HUDEP-2 (cell line): ENCODE measurements at regions not wholly inside any gene's neighbourhood (a gene's known extent, or its start where the extent isn't known, plus 50 kb on each side); places are given as distances from the start of the nearest gene placed in this dataset.
A peak's percentile ranks its signal among the peaks of the same experiment; 100 is the strongest.
"Not testable (repeated sequence)": the region's sequence is repeated elsewhere in the genome, so short reads cannot be mapped to it uniquely, and the experiment has no call there.

Experiments used
- DNase-seq, 76 experiments: peaks; one replicate each; lab custom pipeline; 2025; ENCODE audit not compliant: unreplicated experiment in 76 of 76; lab: John Stamatoyannopoulos, UW

DNA sequence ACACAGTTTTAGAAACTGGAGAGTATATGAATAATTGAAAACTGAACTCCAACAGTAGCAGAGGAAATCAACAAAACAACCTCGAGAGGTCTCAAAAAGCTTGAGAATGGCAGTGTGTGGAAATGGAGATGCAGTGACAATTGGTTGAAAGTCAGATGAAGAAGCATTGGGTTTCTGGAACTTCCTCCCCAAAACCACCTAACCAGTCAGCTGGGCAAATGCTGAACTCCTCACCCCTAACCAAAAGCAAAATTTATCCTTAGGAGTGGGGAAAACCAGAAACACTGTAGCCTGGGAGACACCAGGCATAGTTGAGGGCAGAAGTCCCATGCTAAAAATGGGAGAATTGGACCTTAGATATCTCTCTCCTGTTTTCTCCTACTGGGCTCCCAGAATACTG lies 109.9 kb downstream of the TANC2 start:
- DNase-seq = no peak

DNA sequence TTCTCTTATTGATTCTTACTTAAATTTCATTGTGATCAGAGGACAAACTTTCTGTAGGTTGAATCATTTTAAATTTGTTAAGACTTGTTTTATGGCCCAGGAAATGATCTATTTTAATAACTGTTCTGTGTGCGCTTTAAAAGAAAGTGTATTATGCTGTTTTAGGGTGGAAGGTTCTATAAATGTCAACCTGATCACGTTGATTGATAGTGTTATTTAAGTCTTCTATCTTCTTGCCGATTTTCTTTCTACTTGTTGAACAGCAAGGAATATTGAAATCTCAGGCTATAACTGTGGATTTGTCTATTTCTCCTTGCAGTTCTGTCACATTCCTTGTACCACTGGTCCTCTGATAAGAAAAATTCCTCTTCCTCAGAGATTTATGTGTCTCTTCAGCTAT lies 112.7 kb downstream of the TANC2 start:
- no peak for DNase-seq

DNA sequence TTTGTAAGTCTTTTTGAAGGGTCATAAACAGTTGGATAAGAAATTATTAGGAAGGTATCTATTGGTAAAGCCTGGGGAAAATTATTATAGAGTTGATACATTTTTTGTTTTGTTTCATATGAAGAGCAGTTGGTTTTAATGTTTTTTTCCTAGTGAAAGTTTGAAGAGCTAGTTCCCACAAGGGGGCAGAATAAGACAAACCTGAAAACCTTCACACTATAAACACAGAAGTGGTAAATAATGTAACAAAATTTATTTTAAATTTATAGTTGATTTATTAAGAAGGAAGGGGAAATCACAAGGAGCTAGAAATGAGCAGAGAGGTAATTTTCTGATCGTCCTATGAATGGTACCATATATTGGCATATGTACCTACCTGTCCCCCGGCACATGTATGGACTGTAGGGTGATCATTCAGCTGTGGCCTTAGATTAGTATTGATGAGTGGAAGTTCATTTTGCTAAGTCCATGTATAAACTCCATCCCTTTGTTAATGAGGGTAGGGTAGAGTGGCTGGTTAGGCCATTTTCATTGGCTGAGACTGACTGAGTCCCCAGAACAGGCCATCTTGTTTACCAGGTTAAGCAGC lies 116.3 kb downstream of the TANC2 start:
- DNase-seq = peak in 5 of 76 experiments; percentile 4 to 22 (median 6)

DNA sequence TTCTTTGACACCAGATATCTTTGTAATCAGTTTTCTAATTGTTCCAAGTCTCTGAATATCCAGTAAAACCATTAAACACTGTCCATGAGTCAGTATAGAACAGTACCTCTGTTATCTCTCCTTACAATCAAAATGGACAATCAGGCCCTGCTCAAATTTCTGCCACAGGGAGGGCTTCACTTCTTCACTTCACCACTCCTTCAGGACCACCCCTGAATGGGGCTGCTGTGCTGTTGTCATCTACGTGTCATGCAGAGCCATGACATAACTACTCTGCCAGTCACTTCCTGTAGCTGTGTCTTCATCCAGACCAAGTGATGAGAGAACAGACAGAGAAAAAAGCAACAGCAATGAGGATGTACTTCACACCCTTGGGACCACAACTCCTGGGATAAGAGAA lies 116.9 kb downstream of the TANC2 start:
- DNase-seq = no peak

DNA sequence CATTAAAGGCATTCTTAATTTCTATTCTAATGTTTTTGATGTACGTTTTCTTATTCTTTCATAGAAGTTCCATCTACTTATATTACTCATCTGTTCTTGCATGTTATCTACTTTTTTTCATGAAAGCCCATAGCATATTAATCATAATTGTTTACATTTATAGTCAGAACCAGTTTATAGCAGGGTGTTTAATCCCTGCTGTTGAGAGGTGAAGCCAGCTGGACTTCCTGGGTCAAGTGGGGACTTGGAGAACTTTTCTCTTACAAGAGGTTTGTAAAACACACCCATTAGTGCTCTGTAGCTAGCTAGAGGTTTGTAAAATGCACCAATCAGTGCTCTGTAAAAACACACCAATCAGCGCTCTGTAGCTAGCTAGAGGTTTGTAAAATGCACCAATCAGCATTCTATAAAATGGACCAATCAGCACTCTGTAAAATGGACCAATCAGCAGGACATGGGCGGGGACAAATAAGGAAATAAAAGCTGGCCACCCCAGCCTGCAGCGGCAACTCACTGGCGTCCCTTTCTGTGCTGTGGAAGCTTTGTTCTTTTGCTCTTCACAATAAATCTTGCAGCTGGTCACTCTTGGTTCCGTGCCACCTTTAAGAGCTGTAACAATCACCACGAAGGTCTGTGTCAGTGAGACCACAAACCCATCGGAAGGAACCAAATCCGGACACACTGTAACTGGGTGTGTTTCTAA lies 120.6 kb downstream of the TANC2 start:
- no peak for DNase-seq

DNA sequence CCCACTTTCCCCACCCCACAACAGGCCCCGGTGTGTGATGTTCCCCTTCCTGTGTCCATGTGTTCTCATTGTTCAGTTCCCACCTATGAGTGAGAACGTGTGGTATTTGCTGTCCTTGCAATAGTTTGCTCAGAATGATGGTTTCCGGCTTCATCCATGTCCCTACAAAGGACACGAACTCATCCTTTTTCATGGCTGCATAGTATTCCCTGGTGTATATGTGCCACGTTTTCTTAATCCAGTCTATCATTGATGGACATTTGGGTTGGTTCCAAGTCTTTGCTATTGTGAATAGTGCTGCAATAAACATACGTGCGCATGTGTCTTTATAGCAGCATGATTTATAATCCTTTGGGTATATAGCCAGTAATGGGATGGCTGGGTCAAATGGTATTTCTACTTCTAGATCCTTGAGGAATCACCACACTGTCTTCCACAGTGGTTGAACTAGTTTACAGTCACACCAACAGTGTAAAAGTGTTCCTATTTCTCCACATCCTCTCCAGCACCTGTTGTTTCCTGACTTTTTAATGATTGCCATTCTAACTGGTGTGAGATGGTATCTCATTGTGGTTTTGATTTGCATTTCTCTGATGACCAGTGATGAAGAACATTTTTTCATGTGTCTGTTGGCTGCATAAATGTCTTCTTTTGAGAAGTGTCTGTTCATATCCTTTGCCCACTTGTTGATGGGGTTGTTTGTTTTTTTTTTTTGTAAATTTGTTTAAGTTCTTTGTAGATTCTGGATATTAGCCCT lies 124.5 kb downstream of the TANC2 start:
- DNase-seq = not testable (repeated sequence)

DNA sequence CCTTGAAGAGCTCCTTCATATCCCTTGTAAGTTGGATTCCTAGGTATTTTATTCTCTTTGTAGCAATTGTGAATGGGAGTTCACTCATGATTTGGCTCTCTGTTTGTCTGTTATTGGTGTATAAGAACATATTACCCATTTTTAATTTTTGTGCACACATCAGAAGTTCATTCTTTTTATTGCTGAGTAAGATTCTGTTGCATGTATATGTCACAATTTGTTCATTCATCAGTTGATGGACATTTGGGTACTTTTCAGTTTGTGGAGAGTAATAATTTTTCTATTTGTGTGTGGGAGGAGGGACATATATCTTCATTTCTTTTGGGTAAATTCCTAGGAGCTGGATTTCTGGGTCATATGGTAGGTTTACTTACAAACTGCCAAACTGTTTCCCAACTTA lies 125.9 kb downstream of the TANC2 start:
- not testable (repeated sequence) for DNase-seq

DNA sequence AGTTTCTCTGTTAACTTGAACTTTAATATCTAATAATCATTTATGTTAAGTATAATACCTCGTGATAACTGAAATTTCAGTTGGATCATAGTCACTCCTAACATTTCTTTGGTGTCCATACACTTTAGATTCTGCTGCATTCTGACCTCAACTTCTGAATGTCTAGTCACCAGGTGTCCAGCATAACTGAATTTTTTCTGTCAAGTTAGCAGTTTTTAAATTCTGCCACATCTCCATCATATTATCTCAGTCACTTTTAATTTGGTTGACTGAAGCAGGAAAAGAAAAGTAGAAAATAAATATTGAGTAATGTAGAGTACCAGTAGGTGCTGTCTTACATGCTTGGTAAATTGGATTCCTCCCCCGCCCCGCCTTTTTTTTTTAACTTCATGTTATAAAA lies 128.6 kb downstream of the TANC2 start:
- DNase-seq = no peak

DNA sequence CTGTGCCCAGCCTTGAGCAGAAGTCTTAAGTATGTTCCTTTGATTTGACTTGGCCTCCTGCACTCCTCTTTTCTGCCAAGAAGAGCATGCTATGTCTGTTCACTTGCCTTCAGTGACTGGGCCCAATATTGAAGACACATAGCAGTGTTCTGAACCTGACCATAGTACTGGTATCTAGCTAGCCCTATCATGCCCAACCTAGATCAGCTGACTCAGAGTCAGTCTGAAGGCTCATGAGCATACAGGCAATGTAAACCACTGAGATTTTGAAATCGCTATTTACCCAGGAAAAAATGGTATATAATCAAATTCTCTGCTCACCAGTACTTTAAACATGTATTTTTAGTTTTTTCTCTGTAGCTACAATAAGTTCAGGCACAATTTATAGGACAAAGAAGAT lies 129.4 kb downstream of the TANC2 start:
- no peak for DNase-seq

DNA sequence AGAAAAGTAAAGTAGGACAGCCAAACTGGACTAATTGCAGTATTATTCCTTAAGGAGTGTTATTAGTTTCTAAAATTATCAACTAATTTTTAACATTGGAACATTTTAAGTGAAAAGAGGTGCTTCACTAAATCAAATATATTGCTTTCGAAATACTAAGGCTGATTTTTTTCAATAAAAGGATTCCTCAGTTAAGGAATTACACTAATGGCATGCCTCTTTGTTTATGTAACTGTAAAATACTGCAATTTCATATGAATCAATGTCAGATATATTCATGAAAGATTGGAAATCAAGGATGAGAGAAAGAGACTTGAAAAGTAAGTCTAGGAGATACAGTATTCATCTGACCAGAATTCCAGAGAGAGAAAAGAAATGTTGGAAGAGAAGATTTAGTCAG lies 129.8 kb downstream of the TANC2 start:
- no peak for DNase-seq

DNA sequence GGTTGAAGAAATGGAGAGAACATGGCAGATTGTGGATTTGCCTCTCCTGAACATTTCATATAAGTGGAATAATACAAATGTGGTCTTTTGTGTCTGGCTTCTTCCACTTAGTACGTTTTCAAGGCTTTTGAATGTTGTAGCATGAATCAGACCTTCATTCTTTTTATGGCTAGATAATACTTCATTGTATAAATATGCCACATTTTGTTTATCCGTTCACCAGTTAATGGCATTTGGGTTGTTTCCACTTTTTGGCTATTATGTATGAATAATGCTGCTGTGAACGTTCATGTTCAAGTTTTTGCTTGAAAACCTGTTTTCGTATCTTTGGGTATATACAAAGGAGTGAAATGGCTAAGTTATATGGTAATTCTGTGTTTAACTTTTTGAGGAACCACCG lies 130.4 kb downstream of the TANC2 start:
- DNase-seq = no peak

DNA sequence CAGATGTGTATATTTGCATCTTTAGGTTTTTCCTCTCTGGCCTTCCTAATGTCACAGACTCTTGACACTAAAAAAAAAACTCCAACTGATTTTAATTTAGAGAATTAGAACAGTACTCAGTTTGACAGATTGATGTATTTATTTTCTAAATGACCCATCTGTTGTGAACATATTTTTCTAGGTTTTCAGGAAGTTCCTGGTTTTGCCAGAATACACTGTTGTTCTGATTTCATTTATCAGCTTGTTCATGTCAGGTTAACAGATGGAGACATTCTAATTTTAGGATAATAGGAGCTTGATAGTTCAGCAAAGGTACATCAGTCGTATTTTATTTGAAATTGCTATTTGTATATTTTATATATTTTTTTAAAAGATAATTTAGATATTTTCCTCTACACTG lies 133.4 kb downstream of the TANC2 start:
- DNase-seq = no peak

DNA sequence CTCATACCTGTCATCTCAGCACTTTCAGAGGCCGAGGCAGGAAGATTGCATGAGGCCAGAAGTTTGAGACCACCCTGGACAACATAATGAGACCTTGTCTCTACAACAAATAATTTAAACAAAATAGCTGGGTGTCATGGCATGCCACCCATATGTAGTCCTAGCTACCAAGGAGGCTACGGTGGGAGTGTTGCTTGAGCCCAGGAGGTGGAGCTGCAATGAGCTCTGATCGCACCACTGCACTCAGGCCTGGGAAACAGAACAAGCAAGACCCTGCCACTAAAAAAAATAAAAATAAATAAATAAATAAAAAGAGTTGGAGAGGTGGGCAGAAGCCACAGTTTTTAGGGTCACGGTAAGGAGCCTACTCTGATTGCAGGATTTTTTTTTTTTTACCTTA lies 136.0 kb downstream of the TANC2 start:
- DNase-seq = no peak

DNA sequence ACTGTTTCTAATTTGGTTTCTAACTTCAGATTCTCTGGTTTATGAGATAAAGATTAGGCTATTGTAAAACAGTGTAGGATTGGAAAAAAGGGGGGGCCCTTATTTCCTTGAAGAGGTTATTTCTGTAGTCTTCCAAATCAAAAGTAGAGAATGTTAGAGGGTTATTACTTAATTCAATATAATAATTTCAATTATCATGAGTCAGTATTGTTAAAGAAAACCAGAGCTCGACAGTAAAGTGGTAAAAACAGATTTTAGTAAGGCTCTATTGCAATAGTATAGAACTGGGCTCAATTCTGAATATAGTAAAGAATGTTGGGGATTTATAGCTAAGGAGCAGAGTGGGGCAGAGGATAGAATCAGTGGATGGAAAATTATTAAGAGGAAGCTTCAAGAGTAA lies 140.0 kb downstream of the TANC2 start:
- DNase-seq = no peak

DNA sequence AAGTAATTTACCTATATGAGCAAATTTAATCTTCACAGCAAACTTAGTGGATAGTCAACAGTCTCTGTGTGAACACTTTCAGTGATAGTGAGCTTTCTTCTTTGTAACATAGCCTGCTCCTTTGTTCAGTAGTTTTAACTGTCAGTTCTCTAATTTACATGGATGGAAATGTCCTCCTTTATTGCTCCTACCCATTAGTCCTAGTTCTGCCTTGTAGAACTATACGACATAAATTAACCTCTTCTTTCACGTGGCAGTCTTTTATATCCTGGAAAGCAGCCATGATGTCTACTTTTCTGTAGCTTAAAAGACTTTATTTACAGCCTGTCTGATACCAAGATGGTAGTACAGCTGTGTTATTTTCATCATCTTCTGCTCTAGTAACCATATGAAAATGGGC lies 143.6 kb downstream of the TANC2 start:
- no peak for DNase-seq

DNA sequence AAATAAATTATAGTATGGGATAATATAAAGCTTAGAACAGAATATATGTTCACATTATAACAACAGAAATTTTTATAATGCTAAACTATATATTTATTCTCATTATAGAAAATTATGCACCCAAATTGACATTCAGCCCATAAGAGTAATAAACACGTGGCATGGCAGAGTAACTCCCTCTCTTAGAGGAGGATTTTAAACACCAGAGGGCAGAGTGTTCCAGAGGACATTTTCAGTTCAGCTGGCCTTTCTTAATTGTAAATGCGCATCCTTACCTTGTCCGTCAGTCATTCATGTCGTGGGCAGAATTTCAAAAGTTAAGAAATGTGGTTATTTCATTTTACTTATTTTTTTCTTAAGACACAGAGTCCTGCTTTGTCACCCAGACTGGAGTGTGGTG lies 147.1 kb downstream of the TANC2 start:
- DNase-seq = peak in 4 of 76 experiments; percentile 4 to 21 (median 8)

DNA sequence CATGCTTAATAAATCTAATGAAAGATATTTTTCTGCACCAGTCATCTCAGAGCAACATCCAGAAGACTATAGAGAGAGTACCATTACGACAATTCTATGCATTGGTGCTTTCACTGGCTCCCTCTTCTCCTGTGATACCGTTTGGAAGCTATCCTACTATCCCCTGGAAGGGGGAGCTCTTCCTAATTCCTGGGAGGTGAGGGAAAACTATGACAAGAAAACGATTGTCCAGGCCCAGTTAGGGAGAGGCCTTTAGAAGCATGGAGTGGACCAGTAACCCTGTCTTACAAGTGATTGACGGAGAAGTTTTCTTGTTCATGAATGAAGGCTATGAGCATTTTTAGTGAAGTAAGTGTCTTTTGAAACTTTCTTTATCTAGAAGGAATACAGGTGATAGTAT lies 150.2 kb downstream of the TANC2 start:
- no peak for DNase-seq

DNA sequence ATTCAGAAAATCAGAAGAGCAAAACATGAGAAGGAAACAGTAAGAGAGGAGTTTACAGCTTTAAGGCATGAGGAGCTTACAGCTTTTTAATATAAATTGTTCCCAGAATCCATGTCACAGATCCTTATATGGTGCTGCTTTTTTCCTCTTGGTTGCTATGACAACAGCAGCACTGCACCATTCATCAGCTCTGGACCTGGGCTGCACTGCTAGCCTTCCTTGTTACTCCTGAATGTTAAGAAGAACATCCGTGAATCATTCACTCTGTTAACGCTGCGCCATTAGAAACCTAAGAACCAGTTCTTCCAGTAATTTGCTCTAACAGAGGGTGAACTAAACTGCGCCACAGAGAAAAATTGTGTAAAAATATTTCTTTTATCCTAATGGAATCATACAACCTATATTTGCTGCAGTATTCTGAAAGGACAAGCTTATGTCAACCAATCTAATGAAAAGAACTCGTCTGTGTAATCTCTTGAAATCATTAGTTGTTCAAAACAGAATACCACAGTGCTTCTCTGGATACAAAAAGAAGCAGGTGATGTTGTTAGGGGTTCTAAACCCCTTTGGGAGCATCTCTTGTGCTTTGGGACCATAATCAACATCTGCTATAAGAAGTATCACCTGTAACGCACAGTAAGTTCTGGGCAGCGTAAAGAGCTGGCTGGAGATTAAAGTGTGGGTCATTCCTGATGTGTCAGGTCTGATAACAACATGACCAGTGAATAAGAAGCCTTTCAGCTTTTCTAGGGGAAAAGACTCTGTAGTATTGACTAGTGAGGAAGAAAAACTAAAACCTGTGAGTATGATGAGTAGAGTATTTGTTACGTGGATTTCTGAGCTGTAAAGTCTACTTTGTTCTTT lies 151.2 kb downstream of the TANC2 start:
- DNase-seq = no peak

DNA sequence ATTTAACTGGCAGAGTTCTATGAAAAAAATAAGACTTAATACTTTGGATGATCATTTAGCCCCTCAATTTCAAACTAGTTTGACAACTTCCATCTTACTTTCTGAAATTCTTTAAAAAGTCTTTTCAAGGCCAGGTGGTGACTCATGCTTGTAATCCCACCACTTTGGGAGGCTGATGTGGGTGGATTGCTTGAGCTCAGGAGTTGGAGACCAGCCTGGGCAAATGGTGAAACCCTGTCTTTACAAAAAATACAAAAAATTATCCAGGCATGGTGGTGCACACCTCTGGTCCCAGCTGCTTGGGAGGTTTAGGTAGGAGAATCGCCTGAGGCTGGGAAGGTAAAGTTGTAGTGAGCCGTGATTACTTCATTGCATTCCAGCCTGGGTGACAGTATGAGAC lies 154.4 kb downstream of the TANC2 start:
- no peak for DNase-seq

DNA sequence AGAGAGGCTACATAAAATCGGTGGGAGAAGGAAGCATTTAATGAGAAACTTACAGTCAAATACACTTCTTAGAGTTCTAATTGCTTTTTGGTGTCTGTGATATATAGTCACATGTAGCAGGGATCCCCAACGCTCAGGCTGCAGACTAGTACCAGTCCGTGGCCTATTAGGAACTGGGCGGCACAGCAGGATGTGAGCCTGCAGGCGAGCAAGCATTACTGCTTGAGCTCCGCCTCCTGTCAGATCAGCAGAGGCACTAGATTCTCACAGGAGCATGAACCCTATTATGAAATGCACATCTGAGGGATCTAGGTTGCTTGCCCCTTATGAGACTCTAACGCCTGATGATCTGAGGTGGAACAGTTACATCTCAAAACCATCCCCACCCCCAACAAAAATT lies 158.5 kb downstream of the TANC2 start:
- no peak for DNase-seq

DNA sequence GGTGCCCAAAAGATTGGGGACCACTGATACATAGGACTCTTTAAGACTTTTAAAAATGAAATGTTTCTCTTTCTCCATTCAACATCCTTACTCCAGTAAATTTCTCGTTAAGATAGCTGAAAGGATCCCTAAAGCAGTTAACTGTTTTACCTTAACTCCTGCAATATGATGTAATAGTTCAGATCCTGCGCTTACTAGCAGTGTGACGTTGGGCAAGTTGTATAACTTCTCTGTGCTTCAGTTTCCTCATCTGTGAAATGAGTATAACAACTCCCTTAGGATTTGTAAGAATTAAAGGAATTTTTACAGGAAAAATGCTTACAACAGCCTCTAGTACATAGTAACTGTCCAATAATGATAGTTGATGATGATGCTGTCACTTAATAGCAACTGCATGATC lies 158.9 kb downstream of the TANC2 start:
- no peak for DNase-seq
